Lower leg skin (tissue), 3 donors: ENCODE measurements at regions not wholly inside any gene's neighbourhood (a gene's known extent, or its start where the extent isn't known, plus 50 kb on each side); places are given as distances from the start of the nearest gene placed in this dataset.

ENCODE experiments used
- CTCF ChIP-seq, 3 donors: fragments of 450-650 bp; IDR thresholded peaks; one replicate each; pipeline ENCODE4 v1.5.1; 2016; ENCODE audit warnings: antibody characterized with exemption in 3 of 3, mild to moderate bottlenecking in 3 of 3, moderate library complexity in 2 of 3
- POLR2A ChIP-seq, 2 donors: fragments of 450-650 bp; IDR thresholded peaks; one replicate each; pipeline ENCODE4 v1.6.1; 2016 to 2017; ENCODE audit warnings: antibody characterized with exemption in 2 of 2, mild to moderate bottlenecking in 1 of 2, moderate library complexity in 1 of 2

- TF ChIP-seq CTCF (IDR thresholded peaks at IDR 0.05): no peak
- TF ChIP-seq POLR2A (IDR thresholded peaks at IDR 0.05): no peak
Measured at GRCh38 chr5:97550164-97550563, 367.1 kb upstream of the RIOK2 start.
